ENCODE measurements at regions not wholly inside any gene's neighbourhood (a gene's known extent, or its start where the extent isn't known, plus 50 kb on each side); places are given as distances from the start of the nearest gene placed in this dataset.

- TF ChIP-seq POLR2A (IDR thresholded peaks at IDR 0.05): no peak
- TF ChIP-seq CTCF (IDR thresholded peaks at IDR 0.05): no peak
These were observed 593.5 kb upstream of the SOX9 start for GRCh38 chr17:71527311-71527710.
